ENCODE measurements at regions not wholly inside any gene's neighbourhood (a gene's known extent, or its start where the extent isn't known, plus 50 kb on each side); places are given as distances from the start of the nearest gene placed in this dataset.

GRCh38 chr12:105937009-105937408 lies 201.7 kb downstream of the NUAK1 start:
- H3K9me3 Mint-ChIP-seq, result no peaks in the 10 kb centered on the region
- DNase-seq (no peak), ATAC-seq (ENCODE audit: low read depth) (no peak)
- H3K36me3 Mint-ChIP-seq (ENCODE audit: low read depth), result no peaks in the 10 kb centered on the region
- no peak overlapping the region for H3K27ac Mint-ChIP-seq
- ChIA-PET POLR2A (no interaction called here), CTCF (no interaction called here)
- no peak overlapping the region for H3K4me3 Mint-ChIP-seq
- intact Hi-C loops (cut with micrococcal nuclease), result no loop called here
- TF ChIP-seq, protein P1, sequence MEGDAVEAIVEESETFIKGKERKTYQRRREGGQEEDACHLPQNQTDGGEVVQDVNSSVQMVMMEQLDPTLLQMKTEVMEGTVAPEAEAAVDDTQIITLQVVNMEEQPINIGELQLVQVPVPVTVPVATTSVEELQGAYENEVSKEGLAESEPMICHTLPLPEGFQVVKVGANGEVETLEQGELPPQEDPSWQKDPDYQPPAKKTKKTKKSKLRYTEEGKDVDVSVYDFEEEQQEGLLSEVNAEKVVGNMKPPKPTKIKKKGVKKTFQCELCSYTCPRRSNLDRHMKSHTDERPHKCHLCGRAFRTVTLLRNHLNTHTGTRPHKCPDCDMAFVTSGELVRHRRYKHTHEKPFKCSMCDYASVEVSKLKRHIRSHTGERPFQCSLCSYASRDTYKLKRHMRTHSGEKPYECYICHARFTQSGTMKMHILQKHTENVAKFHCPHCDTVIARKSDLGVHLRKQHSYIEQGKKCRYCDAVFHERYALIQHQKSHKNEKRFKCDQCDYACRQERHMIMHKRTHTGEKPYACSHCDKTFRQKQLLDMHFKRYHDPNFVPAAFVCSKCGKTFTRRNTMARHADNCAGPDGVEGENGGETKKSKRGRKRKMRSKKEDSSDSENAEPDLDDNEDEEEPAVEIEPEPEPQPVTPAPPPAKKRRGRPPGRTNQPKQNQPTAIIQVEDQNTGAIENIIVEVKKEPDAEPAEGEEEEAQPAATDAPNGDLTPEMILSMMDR (IDR thresholded peaks at IDR 0.05), result no peak
- H3K27me3 Mint-ChIP-seq, result no peaks in the 10 kb centered on the region
- no peaks in the 10 kb centered on the region for H3K4me1 Mint-ChIP-seq

- no peak overlapping the region for H3K4me3 Mint-ChIP-seq
- TF ChIP-seq, protein P1 (IDR thresholded peaks at IDR 0.05), result no peak
Measured at GRCh38 chr12:105939181-105939721, 199.5 kb downstream of the NUAK1 start.

GRCh38 chr12:105942281-105942680 lies 196.5 kb downstream of the NUAK1 start:
- Mint-ChIP-seq H3K27ac (no peak overlapping the region), H3K4me1 (no peaks in the 10 kb centered on the region), H3K36me3 (ENCODE audit: low read depth) (no peaks in the 10 kb centered on the region), H3K27me3 (no peaks in the 10 kb centered on the region), H3K4me3 (no peak overlapping the region), H3K9me3 (peaks cover 4% of the 10 kb centered on the region)
- TF ChIP-seq, protein P1 (IDR thresholded peaks at IDR 0.05), result no peak
- DNase-seq, result no peak
- ATAC-seq (ENCODE audit: low read depth), result no peak
- intact Hi-C loops (cut with micrococcal nuclease), result no loop called here
- ChIA-PET CTCF (no interaction called here), POLR2A (no interaction called here)

More at GRCh38 chr12:105939181-105939721, 199.5 kb downstream of the NUAK1 start:
- Mint-ChIP-seq H3K27me3 (no peaks in the 10 kb centered on the region), H3K27ac (no peak overlapping the region), H3K9me3 (peaks cover 4% of the 10 kb centered on the region), H3K4me1 (no peaks in the 10 kb centered on the region), H3K36me3 (ENCODE audit: low read depth) (no peaks in the 10 kb centered on the region)
- POLR2A ChIA-PET, result no interaction called here
- intact Hi-C loops (cut with micrococcal nuclease), result no loop called here
- no peak for DNase-seq
- CTCF ChIA-PET, result no interaction called here
- ATAC-seq (ENCODE audit: low read depth), result no peak

- TF ChIP-seq, protein P1 (IDR thresholded peaks at IDR 0.05), result no peak
- Mint-ChIP-seq H3K27ac (no peak overlapping the region), H3K9me3 (peaks cover 4% of the 10 kb centered on the region), H3K36me3 (ENCODE audit: low read depth) (no peaks in the 10 kb centered on the region), H3K27me3 (no peaks in the 10 kb centered on the region), H3K4me3 (no peak overlapping the region), H3K4me1 (no peaks in the 10 kb centered on the region)
- ChIA-PET POLR2A (no interaction called here), CTCF (no interaction called here)
- ATAC-seq (ENCODE audit: low read depth) (no peak), DNase-seq (no peak)
- intact Hi-C loops (cut with micrococcal nuclease), result no loop called here
Measured at GRCh38 chr12:105943525-105943924, 195.2 kb downstream of the NUAK1 start.

- intact Hi-C loops (cut with micrococcal nuclease), result no loop called here
- H3K36me3 Mint-ChIP-seq (ENCODE audit: low read depth), result no peaks in the 10 kb centered on the region
- H3K27me3 Mint-ChIP-seq, result no peaks in the 10 kb centered on the region
- DNase-seq, result no peak
- ChIA-PET POLR2A (no interaction called here), CTCF (no interaction called here)
- H3K4me1 Mint-ChIP-seq, result no peaks in the 10 kb centered on the region
- TF ChIP-seq, protein P1 (IDR thresholded peaks at IDR 0.05), result no peak
- H3K27ac Mint-ChIP-seq, result no peak overlapping the region
- ATAC-seq (ENCODE audit: low read depth), result no peak
- no peak overlapping the region for H3K4me3 Mint-ChIP-seq
- peaks cover 7% of the 10 kb centered on the region for H3K9me3 Mint-ChIP-seq
Measured at GRCh38 chr12:105944628-105945027, 194.1 kb downstream of the NUAK1 start.
